Stimulated activated effector memory CD8-positive, alpha-beta T cell treated with anti-CD3 and anti-CD28 coated beads, Interleukin-12 subunit alpha, Interleukin-12 subunit beta, amount 100 ng/mL, for 72 hours (primary cell): ENCODE measurements at regions not wholly inside any gene's neighbourhood (a gene's known extent, or its start where the extent isn't known, plus 50 kb on each side); places are given as distances from the start of the nearest gene placed in this dataset.

ENCODE experiments used
- ATAC-seq: fragments of 150-1000 bp; cut with Tn5 transposase; 2 replicates; pipeline ENCODE4 v1.10.0; 2021
- DNase-seq, 2 donors: peaks; one replicate each; pipeline ENCODE4 v3.0.0; 2021 to 2022; ENCODE audit warnings: low spot score in 2 of 2
- H3K27ac Mint-ChIP-seq: one replicate; pipeline ENCODE4 v1.8.0; 2022; ENCODE audit warnings: mild to moderate bottlenecking, mixed read lengths
- H3K36me3 Mint-ChIP-seq: one replicate; pipeline ENCODE4 v1.8.0; 2022; ENCODE audit warnings: mild to moderate bottlenecking, mixed read lengths
- H3K4me1 Mint-ChIP-seq: one replicate; pipeline ENCODE4 v1.8.0; 2022; ENCODE audit warnings: mixed read lengths
- H3K4me3 Mint-ChIP-seq: one replicate; pipeline ENCODE4 v1.8.0; 2022; ENCODE audit warnings: mild to moderate bottlenecking, mixed read lengths
- H3K9me3 Mint-ChIP-seq: one replicate; pipeline ENCODE4 v1.8.0; 2022; ENCODE audit warnings: mixed read lengths

DNA sequence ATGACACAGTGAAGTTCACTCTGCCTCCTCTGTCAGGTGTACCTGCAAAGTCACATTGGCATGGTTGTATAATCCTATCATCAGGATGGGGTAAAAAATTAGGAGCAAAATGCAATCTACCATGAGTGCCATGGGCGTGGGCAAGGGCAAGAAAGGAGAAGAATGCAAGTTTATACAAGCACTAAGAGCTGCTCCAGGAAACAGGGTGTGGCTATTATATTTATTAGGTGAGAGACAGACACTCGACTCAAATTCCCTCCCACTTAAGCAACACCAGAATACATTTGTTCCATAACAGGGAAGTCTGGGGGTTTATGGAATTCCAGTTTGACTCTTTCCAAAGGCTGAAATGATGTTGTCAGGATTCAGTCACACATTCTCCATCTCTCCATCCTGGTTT, 378.8 kb downstream of the BCOR start:
- Mint-ChIP-seq H3K9me3 (no peaks in the 10 kb centered on the region), H3K4me3 (no peak overlapping the region), H3K36me3 (no peaks in the 10 kb centered on the region), H3K4me1 (no peaks in the 10 kb centered on the region), H3K27ac (no peak overlapping the region)
- DNase-seq (no peak), ATAC-seq (no peak)

DNA sequence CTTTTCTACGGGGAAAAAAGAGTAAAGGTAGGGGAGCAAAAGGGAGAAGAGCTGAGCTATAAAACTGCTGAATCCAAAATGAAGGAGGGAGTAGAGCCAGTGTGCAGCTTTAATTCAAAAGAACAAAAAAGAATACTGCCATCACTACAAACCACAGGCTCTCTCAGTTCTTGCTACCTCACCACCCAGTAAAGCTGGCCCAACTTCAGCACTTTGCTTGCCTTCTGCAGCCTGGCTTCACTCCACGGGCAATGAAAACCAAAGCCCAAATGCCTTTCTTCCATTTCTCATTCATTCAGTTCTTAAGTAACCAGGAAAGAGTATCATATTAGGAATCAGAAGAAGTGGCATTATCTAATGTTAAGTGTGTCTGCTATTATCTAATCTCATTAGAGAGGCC, 376.8 kb downstream of the BCOR start:
- peaks cover 6% of the 10 kb centered on the region for H3K4me1 Mint-ChIP-seq
- H3K36me3 Mint-ChIP-seq = no peaks in the 10 kb centered on the region
- no peak overlapping the region for H3K4me3 Mint-ChIP-seq
- ATAC-seq = no peak
- H3K9me3 Mint-ChIP-seq = no peaks in the 10 kb centered on the region
- no peak overlapping the region for H3K27ac Mint-ChIP-seq
- no peak for DNase-seq

DNA sequence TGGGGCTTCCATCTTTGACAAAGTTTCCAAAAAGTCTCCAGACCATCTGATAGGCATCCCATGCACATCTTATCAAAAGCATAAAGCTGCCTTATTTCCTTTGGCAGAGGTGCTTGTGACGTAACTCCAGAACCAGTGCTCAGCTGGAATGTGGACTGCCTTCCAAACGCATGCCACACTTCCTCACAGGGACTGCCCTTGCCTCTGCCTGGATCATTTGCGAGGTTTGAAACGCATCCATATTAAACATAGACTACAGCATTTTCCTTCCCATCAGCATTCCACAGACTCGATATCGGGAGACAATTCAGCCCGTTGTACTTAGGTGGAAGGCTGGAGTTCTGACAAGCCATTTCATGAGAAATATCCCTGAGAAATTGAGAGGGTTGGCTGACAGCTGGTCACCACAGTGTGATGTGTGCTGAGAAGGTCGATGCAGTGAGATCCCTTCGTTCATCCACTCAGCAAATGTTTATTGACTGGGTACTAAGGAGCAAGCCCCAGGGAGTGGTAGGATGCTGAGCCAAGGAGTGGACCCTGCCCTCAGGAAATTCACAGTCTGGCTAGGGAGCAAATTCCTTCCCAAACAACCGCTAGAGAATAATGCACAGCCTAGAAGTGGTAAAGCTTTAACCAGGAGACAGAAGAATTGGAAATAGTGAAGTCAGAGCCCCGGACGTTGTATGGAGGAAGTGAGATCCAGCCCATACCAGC, 376.0 kb downstream of the BCOR start:
- no peak overlapping the region for H3K27ac Mint-ChIP-seq
- no peaks in the 10 kb centered on the region for H3K36me3 Mint-ChIP-seq
- H3K9me3 Mint-ChIP-seq = no peaks in the 10 kb centered on the region
- ATAC-seq (no peak), DNase-seq (no peak)
- H3K4me1 Mint-ChIP-seq = peaks cover 6% of the 10 kb centered on the region
- H3K4me3 Mint-ChIP-seq = no peak overlapping the region

DNA sequence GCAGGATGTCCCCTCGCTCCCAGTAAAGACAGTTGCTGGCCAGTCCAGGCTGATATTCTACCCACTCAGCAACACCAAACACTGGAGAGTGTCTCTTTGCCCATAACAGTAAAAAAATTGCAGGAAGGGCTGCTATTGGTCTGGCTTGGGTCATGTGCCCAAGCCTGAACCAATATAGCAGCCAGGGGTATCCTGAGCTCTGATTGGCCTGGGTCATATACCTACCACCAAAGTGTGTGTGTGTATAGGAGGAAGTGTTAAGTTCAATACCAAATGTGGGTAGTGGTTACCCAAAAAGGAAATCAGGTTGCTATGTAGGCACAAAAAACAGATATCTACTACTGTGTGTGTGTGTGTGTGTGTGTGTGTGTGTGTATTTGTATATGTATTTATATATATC, 373.2 kb downstream of the BCOR start:
- Mint-ChIP-seq H3K36me3 (no peaks in the 10 kb centered on the region), H3K9me3 (no peaks in the 10 kb centered on the region), H3K27ac (no peak overlapping the region), H3K4me1 (peaks cover 6% of the 10 kb centered on the region), H3K4me3 (no peak overlapping the region)
- ATAC-seq (peak; percentile 73), DNase-seq (no peak)

DNA sequence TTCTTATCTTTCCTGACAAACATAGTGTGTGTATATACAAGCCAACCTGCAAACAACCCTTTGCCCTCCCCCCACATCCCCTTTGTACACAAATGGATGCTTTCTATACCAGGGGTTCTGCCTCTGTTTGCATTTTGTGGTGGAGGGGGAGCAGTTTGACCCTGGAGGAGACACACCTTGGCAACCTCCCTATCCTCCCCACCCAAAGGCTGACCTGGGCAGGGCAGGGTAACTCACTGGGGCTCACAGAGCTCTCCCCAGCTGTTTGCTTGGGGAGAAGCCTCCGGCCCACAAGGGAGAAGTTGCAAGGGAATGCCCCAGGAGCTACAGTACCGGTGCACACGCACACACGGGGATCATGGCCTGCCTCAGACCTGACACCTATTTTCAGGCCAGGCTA, 372.6 kb downstream of the BCOR start:
- no peak overlapping the region for H3K27ac Mint-ChIP-seq

DNA sequence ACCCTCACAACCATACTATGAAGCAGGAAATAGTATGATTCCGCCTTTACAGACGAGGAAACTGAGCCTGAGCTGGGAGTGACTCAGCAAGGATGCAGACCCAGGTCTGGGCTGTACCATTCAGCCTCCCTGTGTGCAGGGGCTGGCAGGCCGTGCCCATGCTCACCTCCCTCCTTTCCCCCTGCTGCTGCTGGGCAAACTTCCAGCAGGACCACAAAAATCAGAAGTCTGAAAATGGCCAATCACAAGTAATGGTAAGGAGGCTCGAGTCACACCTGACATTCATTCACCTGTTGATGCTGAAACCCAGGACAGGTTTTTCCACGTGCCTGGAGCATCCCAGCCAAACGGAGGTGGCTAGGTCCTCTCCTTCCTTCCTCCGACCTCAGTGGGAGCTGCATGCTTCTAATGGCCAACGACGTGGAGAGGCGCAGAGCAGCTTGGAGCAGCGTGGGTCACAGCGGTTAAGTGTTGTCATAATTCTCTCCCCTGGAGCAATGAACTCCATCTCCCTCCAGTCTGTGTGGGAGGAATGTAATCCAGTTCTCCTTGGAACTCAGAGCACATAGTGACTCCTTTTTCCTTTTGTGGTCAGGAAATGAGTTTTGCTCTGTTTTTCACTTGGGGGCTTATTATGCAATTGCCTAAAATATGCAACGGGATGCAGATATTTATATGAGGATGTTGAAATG, 371.7 kb downstream of the BCOR start:
- no peak for ATAC-seq
- no peak for DNase-seq
- H3K27ac Mint-ChIP-seq = no peak overlapping the region
- no peak overlapping the region for H3K4me3 Mint-ChIP-seq
- no peaks in the 10 kb centered on the region for H3K9me3 Mint-ChIP-seq
- peaks cover 12% of the 10 kb centered on the region for H3K4me1 Mint-ChIP-seq
- no peaks in the 10 kb centered on the region for H3K36me3 Mint-ChIP-seq

More for the DNA sequence above, 372.6 kb downstream of the BCOR start:
- DNase-seq (no peak), ATAC-seq (no peak)
- H3K36me3 Mint-ChIP-seq = no peaks in the 10 kb centered on the region
- H3K4me1 Mint-ChIP-seq = peaks cover 6% of the 10 kb centered on the region
- H3K4me3 Mint-ChIP-seq = no peak overlapping the region
- H3K9me3 Mint-ChIP-seq = no peaks in the 10 kb centered on the region

DNA sequence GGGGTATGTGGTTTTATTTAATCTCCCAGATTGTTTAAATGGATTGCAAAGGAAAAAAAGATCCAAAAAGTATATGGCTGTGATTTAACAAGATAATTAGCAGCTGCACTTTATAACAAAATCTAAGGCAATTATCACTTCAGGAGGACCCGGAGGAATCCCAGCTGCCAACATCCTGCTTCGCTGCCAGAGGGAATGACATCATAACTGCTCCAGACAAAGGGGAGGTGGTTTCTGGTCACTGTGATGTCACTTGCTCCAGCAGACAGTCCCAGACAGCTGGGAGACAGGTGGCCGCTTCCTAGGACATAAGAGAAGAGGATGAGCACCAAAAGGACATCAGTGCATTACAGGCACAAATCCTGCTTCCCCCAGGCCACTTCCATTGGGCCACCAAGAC, 371.0 kb downstream of the BCOR start:
- no peak overlapping the region for H3K27ac Mint-ChIP-seq
- peaks cover 12% of the 10 kb centered on the region for H3K4me1 Mint-ChIP-seq
- ATAC-seq = no peak
- H3K4me3 Mint-ChIP-seq = no peak overlapping the region
- no peaks in the 10 kb centered on the region for H3K9me3 Mint-ChIP-seq
- no peaks in the 10 kb centered on the region for H3K36me3 Mint-ChIP-seq
- no peak for DNase-seq

DNA sequence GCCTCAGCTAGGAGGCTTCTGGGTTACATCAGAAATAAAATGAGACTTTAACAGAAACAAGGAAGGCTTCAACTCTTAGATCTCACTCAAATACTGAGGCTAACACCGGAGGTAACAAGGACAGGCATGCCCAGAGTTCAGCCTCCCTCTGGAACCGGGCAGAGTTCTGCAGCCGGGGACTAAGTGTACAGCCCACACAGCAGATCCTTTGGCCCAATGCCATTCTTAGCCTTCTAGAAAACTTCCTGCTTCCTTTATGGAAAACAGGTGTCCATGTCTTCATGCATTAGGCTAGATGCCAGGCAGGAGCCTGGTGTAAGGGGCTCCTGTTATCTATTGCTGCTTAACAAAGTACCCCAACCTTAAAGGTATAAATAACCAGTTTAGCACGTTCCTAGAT, 369.7 kb downstream of the BCOR start:
- ATAC-seq (no peak), DNase-seq (no peak)
- no peaks in the 10 kb centered on the region for H3K36me3 Mint-ChIP-seq
- H3K9me3 Mint-ChIP-seq = no peaks in the 10 kb centered on the region
- H3K27ac Mint-ChIP-seq = no peak overlapping the region
- peaks cover 12% of the 10 kb centered on the region for H3K4me1 Mint-ChIP-seq
- no peak overlapping the region for H3K4me3 Mint-ChIP-seq

DNA sequence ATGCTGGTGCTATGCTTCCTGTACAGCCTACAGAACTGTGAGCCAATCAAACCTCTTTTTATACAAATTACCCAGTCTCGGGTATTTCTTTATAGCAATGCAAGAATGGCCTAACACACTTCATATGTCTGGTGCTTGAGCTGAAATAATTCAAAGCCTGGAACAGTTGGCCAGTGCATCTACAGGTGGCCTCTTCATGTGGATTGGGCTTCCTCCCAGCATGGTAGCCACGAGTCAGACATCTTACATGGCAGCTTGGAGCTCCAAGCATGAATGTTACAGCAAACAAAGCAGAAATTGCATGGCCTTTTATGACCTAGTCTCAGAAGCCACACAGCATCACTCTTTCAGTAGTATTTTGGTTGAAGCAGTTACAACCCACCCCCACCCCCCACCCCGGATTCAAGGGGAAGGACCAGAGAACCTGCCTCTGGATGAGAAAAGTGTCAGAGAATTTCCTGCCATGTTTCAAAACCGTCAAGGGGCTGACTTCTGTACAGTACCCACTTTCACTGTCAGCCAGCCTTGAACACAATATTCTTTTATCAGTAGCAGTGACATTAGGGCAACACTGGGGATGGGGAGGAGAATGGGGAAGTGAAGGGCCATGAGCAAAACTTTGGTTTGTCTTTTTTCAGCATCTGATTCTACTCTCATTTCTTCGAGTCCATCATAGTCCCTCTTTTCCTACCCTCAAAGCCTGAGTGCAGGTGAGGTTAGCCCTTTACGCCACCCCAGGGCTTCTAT, 368.7 kb downstream of the BCOR start:
- H3K27ac Mint-ChIP-seq = no peak overlapping the region
- no peaks in the 10 kb centered on the region for H3K9me3 Mint-ChIP-seq
- H3K4me1 Mint-ChIP-seq = peaks cover 12% of the 10 kb centered on the region

DNA sequence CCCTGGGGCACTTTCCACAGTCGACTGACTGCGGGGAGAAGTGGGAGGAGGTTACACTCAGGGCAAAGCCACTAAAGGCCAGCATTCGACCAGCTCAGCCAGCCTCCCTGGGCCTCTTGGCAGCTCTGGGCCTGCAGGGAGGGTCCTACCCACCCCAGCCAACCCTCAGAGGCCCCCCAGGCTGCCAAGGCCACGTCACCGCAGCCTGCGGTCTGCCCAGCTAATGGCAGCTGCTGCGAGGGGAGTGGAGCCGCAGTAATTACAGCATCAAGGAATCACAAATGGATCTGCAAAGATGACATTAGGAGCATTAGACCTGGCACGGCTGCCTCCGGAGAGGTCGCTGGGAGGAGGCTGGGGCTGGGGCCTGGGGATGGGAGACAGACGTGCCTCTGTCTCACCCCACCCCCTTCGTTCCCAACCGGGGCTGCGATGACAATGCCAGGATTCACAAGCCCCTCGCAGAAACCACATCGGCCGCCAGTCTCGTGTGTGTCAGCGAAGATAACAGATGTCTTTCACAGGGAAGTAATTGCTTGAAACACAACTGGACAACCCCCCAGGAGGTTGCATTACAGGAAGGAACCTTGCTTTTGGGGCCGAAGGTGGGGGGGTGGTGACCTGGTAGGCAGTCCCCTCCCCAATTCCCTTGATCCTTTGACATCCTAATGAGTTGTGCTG, 367.6 kb downstream of the BCOR start:
- ATAC-seq (no peak), DNase-seq (no peak)
- Mint-ChIP-seq H3K27ac (no peak overlapping the region), H3K9me3 (no peaks in the 10 kb centered on the region), H3K4me1 (peaks cover 6% of the 10 kb centered on the region), H3K36me3 (no peaks in the 10 kb centered on the region), H3K4me3 (no peak overlapping the region)

More for the DNA sequence above, 368.7 kb downstream of the BCOR start:
- Mint-ChIP-seq H3K4me3 (no peak overlapping the region), H3K36me3 (no peaks in the 10 kb centered on the region)
- no peak for DNase-seq
- no peak for ATAC-seq

DNA sequence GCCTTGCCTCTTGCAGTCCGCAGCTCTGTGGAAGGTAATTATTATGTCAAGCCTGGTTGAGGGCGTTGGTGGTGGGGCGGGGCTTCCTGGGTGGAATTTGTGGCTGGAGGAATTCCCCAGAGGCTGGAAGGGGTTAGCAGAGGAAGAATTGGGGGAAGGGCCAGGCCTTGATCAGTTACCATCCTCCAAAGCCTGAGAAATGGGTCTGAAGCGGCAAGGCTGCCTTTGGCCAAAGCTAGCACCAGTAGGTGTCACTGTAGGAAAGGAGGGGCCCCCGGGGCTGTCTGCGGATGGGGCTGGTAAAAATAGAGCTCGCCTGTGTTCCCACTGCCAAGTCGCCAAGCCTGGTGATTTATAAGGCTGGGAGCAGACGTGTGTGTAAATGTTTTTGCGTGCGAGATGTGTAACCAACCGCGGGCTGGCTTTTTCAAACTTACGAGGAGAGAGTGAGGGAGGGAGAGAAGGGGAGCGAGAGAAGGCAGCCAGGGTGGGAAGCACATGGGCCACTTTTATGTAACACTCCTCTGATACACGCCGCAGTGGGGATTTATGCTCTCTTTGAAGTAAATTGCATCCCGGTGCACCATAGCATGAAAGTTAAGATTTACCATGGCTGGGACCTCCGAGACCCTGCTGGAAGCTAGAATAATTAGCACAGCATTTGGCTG, 367.0 kb downstream of the BCOR start:
- H3K4me1 Mint-ChIP-seq = peaks cover 6% of the 10 kb centered on the region
- no peak overlapping the region for H3K27ac Mint-ChIP-seq
- H3K36me3 Mint-ChIP-seq = no peaks in the 10 kb centered on the region
- DNase-seq (peak; percentile 5 to 60), ATAC-seq (peak; percentile 76)
- peak overlapping the region; percentile 16 for H3K4me3 Mint-ChIP-seq
- H3K9me3 Mint-ChIP-seq = no peaks in the 10 kb centered on the region

DNA sequence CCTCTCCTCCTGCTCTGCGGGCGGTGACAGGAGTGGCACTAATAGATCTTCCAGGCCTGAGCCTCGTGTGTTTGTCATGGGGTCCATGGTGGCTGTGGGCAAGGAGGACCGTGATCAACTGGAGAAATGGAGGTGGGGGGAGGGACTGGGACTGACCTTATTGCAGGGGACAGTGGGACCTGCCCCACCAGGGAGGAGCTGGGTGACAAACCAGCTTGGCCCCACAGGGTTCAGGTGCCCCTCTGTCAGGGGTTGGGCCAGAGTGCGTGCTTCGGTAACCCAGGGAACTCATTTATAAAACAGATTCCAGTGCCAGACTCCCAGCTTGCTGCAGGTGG, 366.5 kb downstream of the BCOR start:
- H3K27ac Mint-ChIP-seq = no peak overlapping the region
- H3K9me3 Mint-ChIP-seq = no peaks in the 10 kb centered on the region
- H3K36me3 Mint-ChIP-seq = no peaks in the 10 kb centered on the region
- DNase-seq (no peak), ATAC-seq (no peak)
- H3K4me3 Mint-ChIP-seq = no peak overlapping the region
- H3K4me1 Mint-ChIP-seq = peaks cover 6% of the 10 kb centered on the region

DNA sequence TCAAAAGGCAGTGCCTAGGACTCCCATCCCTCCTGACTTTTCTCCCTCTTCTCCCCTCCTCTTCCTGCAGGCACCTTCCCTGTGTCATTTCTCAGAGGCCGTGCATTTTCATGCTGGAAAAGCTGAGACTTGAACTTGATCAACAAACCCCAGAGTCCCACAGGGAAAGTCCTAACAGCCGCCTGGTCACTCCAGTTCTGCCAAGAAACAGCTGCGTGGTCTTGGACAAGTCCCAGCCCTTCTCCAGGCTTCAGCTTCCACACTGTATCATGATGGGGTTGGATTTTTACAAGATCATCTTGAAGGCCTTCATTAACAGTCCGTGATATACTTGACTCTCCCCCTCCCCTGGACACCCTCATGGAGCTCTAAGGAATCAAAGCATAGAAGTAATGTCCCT, 366.0 kb downstream of the BCOR start:
- H3K4me1 Mint-ChIP-seq = peaks cover 6% of the 10 kb centered on the region
- H3K36me3 Mint-ChIP-seq = no peaks in the 10 kb centered on the region
- H3K27ac Mint-ChIP-seq = no peak overlapping the region
- no peak overlapping the region for H3K4me3 Mint-ChIP-seq
- DNase-seq (no peak), ATAC-seq (no peak)
- H3K9me3 Mint-ChIP-seq = no peaks in the 10 kb centered on the region

DNA sequence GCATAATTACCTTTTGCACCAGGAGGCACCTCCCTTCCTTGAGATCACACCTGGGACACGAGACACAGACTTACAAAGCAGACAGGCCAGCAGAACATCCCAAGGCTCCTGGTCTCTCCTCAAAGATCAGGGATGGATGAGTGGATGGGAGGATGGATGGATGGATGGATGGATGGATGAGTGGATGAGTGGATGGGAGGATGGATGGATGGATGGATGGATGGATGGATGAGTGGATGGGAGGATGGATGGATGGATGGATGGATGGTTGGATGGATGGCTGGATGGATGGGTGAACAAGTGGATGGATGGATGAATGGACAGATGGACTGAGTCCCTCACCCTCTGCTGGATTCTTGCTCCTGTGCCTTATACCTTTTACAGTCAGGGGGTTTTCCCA, 364.0 kb downstream of the BCOR start:
- Mint-ChIP-seq H3K27ac (no peak overlapping the region), H3K36me3 (no peaks in the 10 kb centered on the region), H3K4me3 (no peak overlapping the region), H3K4me1 (peaks cover 6% of the 10 kb centered on the region), H3K9me3 (no peaks in the 10 kb centered on the region)
- no peak for DNase-seq
- no peak for ATAC-seq

DNA sequence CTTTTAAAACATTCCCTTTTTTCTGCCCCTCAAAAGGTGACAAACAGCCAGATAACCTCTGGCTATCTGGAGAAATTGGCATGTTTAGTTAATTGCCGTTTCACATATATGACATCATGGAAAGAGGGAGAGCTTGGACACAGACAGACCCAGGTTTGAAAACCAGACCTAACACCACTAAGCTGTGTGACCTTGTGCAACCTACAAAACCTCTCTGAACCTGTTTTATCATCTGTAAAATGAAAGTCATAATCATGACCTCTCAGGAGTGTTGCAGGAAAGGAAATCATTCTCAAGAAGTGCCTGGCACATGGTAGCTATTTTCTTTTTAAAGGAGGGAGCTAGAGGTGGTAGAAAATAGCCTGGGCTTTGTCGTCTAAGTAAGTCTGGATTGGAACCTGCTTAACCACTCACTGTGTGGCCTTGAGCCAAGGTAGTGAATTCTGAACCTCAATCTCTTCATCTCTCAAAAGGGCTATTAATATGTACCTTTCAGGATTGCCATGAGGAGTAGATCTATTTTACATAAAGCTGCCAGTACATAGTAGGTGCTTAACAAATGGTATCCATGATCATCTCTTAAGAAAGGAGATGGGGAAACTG, 363.5 kb downstream of the BCOR start:
- no peak overlapping the region for H3K4me3 Mint-ChIP-seq
- H3K9me3 Mint-ChIP-seq = no peaks in the 10 kb centered on the region
- no peak overlapping the region for H3K27ac Mint-ChIP-seq
- no peaks in the 10 kb centered on the region for H3K36me3 Mint-ChIP-seq
- peaks cover 6% of the 10 kb centered on the region for H3K4me1 Mint-ChIP-seq
- DNase-seq (no peak), ATAC-seq (no peak)
